ENCODE measurements at regions not wholly inside any gene's neighbourhood (a gene's known extent, or its start where the extent isn't known, plus 50 kb on each side); places are given as distances from the start of the nearest gene placed in this dataset.

DNA sequence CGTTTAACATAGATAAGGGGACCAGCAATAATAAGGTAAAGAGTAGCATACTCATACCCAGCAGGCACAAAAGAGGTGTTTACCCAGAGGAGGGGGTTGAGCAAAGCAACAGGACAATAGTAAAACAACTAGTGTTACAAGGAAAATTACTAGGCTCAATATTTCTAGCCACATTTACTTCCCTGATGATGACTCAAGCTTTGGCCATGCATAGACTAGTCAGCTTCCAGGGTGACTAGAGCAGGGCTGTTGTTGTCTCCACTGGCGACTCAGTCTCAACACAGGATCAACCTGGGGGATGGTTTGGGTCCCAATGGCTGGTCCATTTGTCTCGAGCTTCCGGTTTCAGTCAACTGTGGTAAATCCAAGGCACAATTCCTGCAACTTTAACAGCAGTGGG is 217.7 kb upstream of the KCND2 start:
- no peaks in the 10 kb centered on the region for H3K36me3 ChIP-seq (replicated peaks; ENCODE audit: low read depth, low read length)
- no peaks in the 10 kb centered on the region for H3K27me3 ChIP-seq (ENCODE audit: low read depth, low read length)
- H3K27ac ChIP-seq (ENCODE audit: low read length): no peak overlapping the region
- H3K9me3 ChIP-seq (ENCODE audit: insufficient read depth, low read length): no peaks in the 10 kb centered on the region
- no peaks in the 10 kb centered on the region for H4K20me1 ChIP-seq (ENCODE audit: insufficient read depth, low read length)
- peaks cover 10% of the 10 kb centered on the region for H3K4me1 ChIP-seq (ENCODE audit: low read length)
- H2AFZ ChIP-seq (ENCODE audit: low read depth, low read length): no peak overlapping the region
- H3K79me2 ChIP-seq (ENCODE audit: low read length): no peaks in the 10 kb centered on the region
- H3K9ac ChIP-seq (ENCODE audit: low read length): no peak overlapping the region
- H3K4me3 ChIP-seq (ENCODE audit: low read length): no peak overlapping the region
- TF ChIP-seq EZH2phosphoT487 (IDR thresholded peaks at IDR 0.05; ENCODE audit: low read depth): no peak
- TF ChIP-seq, protein P1, sequence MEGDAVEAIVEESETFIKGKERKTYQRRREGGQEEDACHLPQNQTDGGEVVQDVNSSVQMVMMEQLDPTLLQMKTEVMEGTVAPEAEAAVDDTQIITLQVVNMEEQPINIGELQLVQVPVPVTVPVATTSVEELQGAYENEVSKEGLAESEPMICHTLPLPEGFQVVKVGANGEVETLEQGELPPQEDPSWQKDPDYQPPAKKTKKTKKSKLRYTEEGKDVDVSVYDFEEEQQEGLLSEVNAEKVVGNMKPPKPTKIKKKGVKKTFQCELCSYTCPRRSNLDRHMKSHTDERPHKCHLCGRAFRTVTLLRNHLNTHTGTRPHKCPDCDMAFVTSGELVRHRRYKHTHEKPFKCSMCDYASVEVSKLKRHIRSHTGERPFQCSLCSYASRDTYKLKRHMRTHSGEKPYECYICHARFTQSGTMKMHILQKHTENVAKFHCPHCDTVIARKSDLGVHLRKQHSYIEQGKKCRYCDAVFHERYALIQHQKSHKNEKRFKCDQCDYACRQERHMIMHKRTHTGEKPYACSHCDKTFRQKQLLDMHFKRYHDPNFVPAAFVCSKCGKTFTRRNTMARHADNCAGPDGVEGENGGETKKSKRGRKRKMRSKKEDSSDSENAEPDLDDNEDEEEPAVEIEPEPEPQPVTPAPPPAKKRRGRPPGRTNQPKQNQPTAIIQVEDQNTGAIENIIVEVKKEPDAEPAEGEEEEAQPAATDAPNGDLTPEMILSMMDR (IDR thresholded peaks at IDR 0.05; ENCODE audit: low read depth, low read length): no peak
- H3K4me2 ChIP-seq (ENCODE audit: low read length): no peak overlapping the region

DNA sequence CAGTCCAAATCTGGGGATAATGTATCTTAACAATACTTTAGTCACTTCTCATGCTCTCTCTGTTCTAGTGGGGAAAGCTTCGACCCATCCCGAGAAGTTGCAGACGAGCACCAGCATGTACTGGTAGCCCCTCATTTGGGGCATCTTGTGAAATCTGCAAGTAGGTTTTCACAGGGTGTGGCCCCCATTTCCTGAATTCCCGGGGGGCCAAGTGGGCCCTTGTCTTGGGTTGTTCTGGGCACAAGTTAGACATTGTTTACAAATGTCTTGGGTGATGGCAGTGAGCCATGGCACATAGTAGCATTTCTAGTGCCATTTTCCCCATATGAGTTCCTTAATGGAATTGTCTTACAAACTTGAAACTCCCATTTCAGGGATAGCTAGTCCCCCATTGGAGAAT is 216.7 kb upstream of the KCND2 start:
- no peaks in the 10 kb centered on the region for H4K20me1 ChIP-seq (ENCODE audit: insufficient read depth, low read length)
- H3K9me3 ChIP-seq (ENCODE audit: insufficient read depth, low read length): no peaks in the 10 kb centered on the region
- no peak overlapping the region for H3K4me3 ChIP-seq (ENCODE audit: low read length)
- no peak for TF ChIP-seq EZH2phosphoT487 (IDR thresholded peaks at IDR 0.05; ENCODE audit: low read depth)
- TF ChIP-seq, protein P1 (IDR thresholded peaks at IDR 0.05; ENCODE audit: low read depth, low read length): no peak
- H3K79me2 ChIP-seq (ENCODE audit: low read length): no peaks in the 10 kb centered on the region
- no peak overlapping the region for H3K9ac ChIP-seq (ENCODE audit: low read length)
- H3K27ac ChIP-seq (ENCODE audit: low read length): no peak overlapping the region
- no peaks in the 10 kb centered on the region for H3K27me3 ChIP-seq (ENCODE audit: low read depth, low read length)
- peaks cover 12% of the 10 kb centered on the region for H3K4me1 ChIP-seq (ENCODE audit: low read length)
- no peaks in the 10 kb centered on the region for H3K36me3 ChIP-seq (replicated peaks; ENCODE audit: low read depth, low read length)
- H2AFZ ChIP-seq (ENCODE audit: low read depth, low read length): no peak overlapping the region
- no peak overlapping the region for H3K4me2 ChIP-seq (ENCODE audit: low read length)

DNA sequence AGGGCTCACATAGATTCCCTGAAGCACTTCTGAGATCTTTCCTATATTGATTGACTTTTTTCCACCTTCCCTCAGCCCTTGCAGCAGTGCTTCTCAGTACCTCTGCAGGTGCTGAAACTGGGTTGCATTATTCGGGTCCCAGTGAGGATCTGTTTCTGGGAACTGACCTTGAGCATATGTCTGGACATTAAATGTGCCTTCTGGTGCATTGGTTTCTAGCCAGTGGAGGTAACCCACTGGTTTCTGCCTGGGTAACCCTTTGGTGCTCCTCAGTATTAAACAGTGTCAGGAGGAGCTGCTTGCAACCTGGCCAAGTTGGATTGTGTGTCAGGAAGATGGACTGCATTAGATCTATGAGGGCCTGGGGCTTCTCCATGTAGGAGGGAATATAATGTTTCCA is 213.3 kb upstream of the KCND2 start:
- Histone ChIP-seq H3K36me3 (replicated peaks; ENCODE audit: low read depth, low read length) (no peaks in the 10 kb centered on the region), H3K79me2 (ENCODE audit: low read length) (no peaks in the 10 kb centered on the region), H3K27me3 (ENCODE audit: low read depth, low read length) (no peaks in the 10 kb centered on the region), H3K4me2 (ENCODE audit: low read length) (no peak overlapping the region), H3K9ac (ENCODE audit: low read length) (no peak overlapping the region), H4K20me1 (ENCODE audit: insufficient read depth, low read length) (no peaks in the 10 kb centered on the region), H3K4me3 (ENCODE audit: low read length) (no peak overlapping the region), H3K27ac (ENCODE audit: low read length) (no peak overlapping the region), H3K9me3 (ENCODE audit: insufficient read depth, low read length) (no peaks in the 10 kb centered on the region), H2AFZ (ENCODE audit: low read depth, low read length) (no peak overlapping the region), H3K4me1 (ENCODE audit: low read length) (peaks cover 9% of the 10 kb centered on the region)
- TF ChIP-seq EZH2phosphoT487 (IDR thresholded peaks at IDR 0.05; ENCODE audit: low read depth): no peak
- TF ChIP-seq, protein P1 (IDR thresholded peaks at IDR 0.05; ENCODE audit: low read depth, low read length): no peak

DNA sequence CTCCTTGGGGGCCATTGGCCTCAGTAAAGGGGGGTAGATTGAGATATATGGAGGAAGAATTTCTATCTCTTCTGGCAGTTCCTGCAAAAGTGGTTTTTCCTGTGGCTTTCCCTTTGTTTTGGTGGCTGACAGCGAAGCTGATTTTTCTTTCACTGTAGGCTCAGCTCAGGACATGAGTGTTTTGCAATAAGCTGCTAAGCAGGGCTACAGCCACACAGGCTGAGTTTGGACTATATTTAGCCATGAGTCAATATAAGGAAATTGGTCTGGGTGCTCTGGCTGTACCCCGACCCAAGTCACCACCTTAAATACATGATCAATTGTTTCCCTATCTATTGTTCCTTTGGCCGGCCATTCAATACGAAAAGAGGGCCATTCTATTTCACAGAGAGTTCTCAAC is 212.7 kb upstream of the KCND2 start:
- Histone ChIP-seq H3K9me3 (ENCODE audit: insufficient read depth, low read length) (no peaks in the 10 kb centered on the region), H3K79me2 (ENCODE audit: low read length) (no peaks in the 10 kb centered on the region), H2AFZ (ENCODE audit: low read depth, low read length) (no peak overlapping the region), H3K9ac (ENCODE audit: low read length) (no peak overlapping the region), H3K36me3 (replicated peaks; ENCODE audit: low read depth, low read length) (no peaks in the 10 kb centered on the region), H3K4me3 (ENCODE audit: low read length) (no peak overlapping the region), H3K4me1 (ENCODE audit: low read length) (peaks cover 9% of the 10 kb centered on the region), H4K20me1 (ENCODE audit: insufficient read depth, low read length) (no peaks in the 10 kb centered on the region), H3K4me2 (ENCODE audit: low read length) (no peak overlapping the region), H3K27me3 (ENCODE audit: low read depth, low read length) (no peaks in the 10 kb centered on the region), H3K27ac (ENCODE audit: low read length) (no peak overlapping the region)
- TF ChIP-seq EZH2phosphoT487 (IDR thresholded peaks at IDR 0.05; ENCODE audit: low read depth): no peak
- TF ChIP-seq, protein P1 (IDR thresholded peaks at IDR 0.05; ENCODE audit: low read depth, low read length): no peak

Data from OCI-LY3 (cell line).